H1 (cell line): ENCODE measurements at regions not wholly inside any gene's neighbourhood (a gene's known extent, or its start where the extent isn't known, plus 50 kb on each side); places are given as distances from the start of the nearest gene placed in this dataset.
"Not testable (repeated sequence)": the region's sequence is repeated elsewhere in the genome, so short reads cannot be mapped to it uniquely, and the experiment has no call there.

Experiments
- CTCF ChIA-PET: fragments of 300-600 bp; sonication (Branson Sonifier 250); formaldehyde crosslinking; loops from one replicate; lab custom pipeline; 2021; ENCODE audit not compliant: partially characterized antibody; lab: Charles Lee
- POLR2A ChIA-PET: fragments of 300-600 bp; sonication (Branson Sonifier 250); formaldehyde crosslinking; loops from one replicate; lab custom pipeline; 2021; ENCODE audit warnings: inconsistent platforms; ENCODE audit not compliant: partially characterized antibody; lab: Charles Lee
- DNase-seq, 2 experiments: peaks; one replicate each; pipeline versions ENCODE4 v3.0.0 to v3.0.0-alpha.2; 2010 to 2022; ENCODE audit warnings: low spot score in 2 of 2, low read depth in 1 of 2, mixed read lengths in 1 of 2
- FAIRE-seq: peaks from 2 replicates; lab custom pipeline; 2011; peaks lifted over from hg19 to GRCh38; lab: Jason Lieb, UNC
- H2AFZ ChIP-seq: 2 replicates; pipeline ENCODE4 v1.8.1; 2012; ENCODE audit warnings: low read length, inconsistent platforms
- H2AK5ac ChIP-seq: 2 replicates; pipeline ENCODE4 v1.6.1; 2013; ENCODE audit warnings: low read depth, low read length
- H2BK120ac ChIP-seq: replicated peaks from 2 replicates; pipeline ENCODE3; 2013; ENCODE audit warnings: low read depth, low read length, inconsistent platforms
- H2BK12ac ChIP-seq: 2 replicates; pipeline ENCODE4 v1.6.1; 2013; ENCODE audit warnings: low read depth, low read length
- H2BK15ac ChIP-seq: 2 replicates; pipeline ENCODE4 v1.6.1; 2013; ENCODE audit warnings: low read length
- H2BK20ac ChIP-seq: 2 replicates; pipeline ENCODE4 v1.6.1; 2013; ENCODE audit warnings: low read length
- H2BK5ac ChIP-seq: 2 replicates; pipeline ENCODE4 v1.6.1; 2013; ENCODE audit warnings: low read depth, low read length
- H3K14ac ChIP-seq: 2 replicates; pipeline ENCODE4 v1.6.1; 2013; ENCODE audit warnings: inconsistent platforms; ENCODE audit not compliant: insufficient read length
- H3K18ac ChIP-seq: 2 replicates; pipeline ENCODE4 v1.6.1; 2013; ENCODE audit warnings: low read length; ENCODE audit errors: extremely low read depth
- H3K23ac ChIP-seq: 2 replicates; pipeline ENCODE4 v1.6.1; 2013; ENCODE audit warnings: inconsistent platforms; ENCODE audit not compliant: insufficient read length
- H3K23me2 ChIP-seq: 2 replicates; pipeline ENCODE4 v1.6.1; 2013; ENCODE audit warnings: low read depth, low read length
- H3K27ac ChIP-seq: 2 replicates; pipeline ENCODE4 v1.6.1; 2011; ENCODE audit warnings: low read depth, low read length, inconsistent platforms
- H3K27me3 ChIP-seq, 4 experiments: replicated peaks in 1 of 4; 1 replicate in 1 of 4; 2 replicates in 3 of 4; pipeline versions ENCODE4 v1.6.1 to v1.8.1; 2011 to 2013; ENCODE audit warnings: low read length in 3 of 4, mild to moderate bottlenecking in 3 of 4, inconsistent platforms in 2 of 4, mixed read lengths in 2 of 4, moderate library complexity in 1 of 4; ENCODE audit not compliant: control insufficient read depth in 3 of 4, insufficient read depth in 3 of 4; ENCODE audit errors: extremely low read depth in 1 of 4
- H3K36me3 ChIP-seq, 4 experiments: 2 replicates each; pipeline versions ENCODE4 v1.6.1 to v1.8.1; 2011 to 2013; ENCODE audit warnings: mild to moderate bottlenecking in 4 of 4, low read length in 3 of 4, moderate library complexity in 2 of 4, control low read depth in 1 of 4, inconsistent platforms in 1 of 4; ENCODE audit not compliant: insufficient read depth in 4 of 4, control insufficient read depth in 2 of 4
- H3K4ac ChIP-seq: replicated peaks from 2 replicates; pipeline ENCODE3; 2013; ENCODE audit warnings: low read length, low read depth, mixed read lengths, inconsistent platforms; ENCODE audit not compliant: insufficient read length
- H3K4me1 ChIP-seq, 4 experiments: replicated peaks in 1 of 4; 1 replicate in 1 of 4; 2 replicates in 3 of 4; pipeline versions ENCODE4 v1.6.1 to v1.8.1; 2011 to 2013; ENCODE audit warnings: low read length in 3 of 4, inconsistent platforms in 2 of 4, mixed read lengths in 1 of 4; ENCODE audit not compliant: insufficient read depth in 4 of 4, control insufficient read depth in 3 of 4
- H3K4me2 ChIP-seq, 2 experiments: 2 replicates each; pipeline versions ENCODE4 v1.6.1 to v1.8.1; 2011 to 2013; ENCODE audit warnings: low read depth in 2 of 2, low read length in 2 of 2, control low read depth in 1 of 2, inconsistent platforms in 1 of 2, mild to moderate bottlenecking in 1 of 2; ENCODE audit not compliant: insufficient read depth in 1 of 2
- H3K4me3 ChIP-seq, 4 experiments: fragments of 200-600, 300-600 bp in 1 of 4; sonication (generic), shearing (Covaris generic), sonication (Bioruptor Twin) in 1 of 4; 2 replicates each; pipeline versions ENCODE4 v1.5.1 to v1.8.1; 2011 to 2016; ENCODE audit warnings: low read length in 4 of 4, low read depth in 3 of 4, control low read depth in 2 of 4, inconsistent platforms in 2 of 4, mild to moderate bottlenecking in 2 of 4, mixed read lengths in 1 of 4, moderate library complexity in 1 of 4; ENCODE audit not compliant: insufficient read depth in 2 of 4; ENCODE audit errors: extremely low read depth in 1 of 4
- H3K56ac ChIP-seq: replicated peaks from 2 replicates; pipeline ENCODE3; 2013; ENCODE audit warnings: low read depth, mild to moderate bottlenecking, mixed read lengths, low read length, inconsistent platforms; ENCODE audit not compliant: insufficient read length
- H3K79me1 ChIP-seq: 2 replicates; pipeline ENCODE4 v1.6.1; 2013; ENCODE audit warnings: low read depth, low read length, control low read depth
- H3K79me2 ChIP-seq, 2 experiments: 2 replicates each; pipeline versions ENCODE4 v1.6.1 to v1.8.1; 2012 to 2013; ENCODE audit warnings: low read length in 2 of 2, mild to moderate bottlenecking in 2 of 2, inconsistent platforms in 1 of 2; ENCODE audit not compliant: insufficient read depth in 2 of 2, control insufficient read depth in 1 of 2
- H3K9ac ChIP-seq, 4 experiments: replicated peaks in 1 of 4; 1 replicate in 1 of 4; 2 replicates in 3 of 4; pipeline versions ENCODE4 v1.6.1 to v1.8.1; 2011 to 2013; ENCODE audit warnings: low read depth in 3 of 4, low read length in 3 of 4, control low read depth in 2 of 4, mild to moderate bottlenecking in 2 of 4, moderate library complexity in 2 of 4, inconsistent platforms in 1 of 4; ENCODE audit errors: extremely low read depth in 1 of 4
- H3K9me3 ChIP-seq, 2 experiments: 2 replicates each; pipeline versions ENCODE4 v1.6.1 to v1.8.1; 2012 to 2013; ENCODE audit warnings: mild to moderate bottlenecking in 2 of 2, moderate library complexity in 2 of 2, control low read depth in 1 of 2, inconsistent platforms in 1 of 2, low read depth in 1 of 2, low read length in 1 of 2, mixed read lengths in 1 of 2; ENCODE audit not compliant: insufficient read depth in 2 of 2
- H4K20me1 ChIP-seq, 2 experiments: replicated peaks in 1 of 2; 2 replicates each; pipeline versions ENCODE3 to v1.8.1; 2011 to 2013; ENCODE audit warnings: inconsistent platforms in 2 of 2, low read length in 2 of 2, mild to moderate bottlenecking in 1 of 2; ENCODE audit not compliant: insufficient read depth in 2 of 2, control insufficient read depth in 1 of 2
- H4K5ac ChIP-seq: 2 replicates; pipeline ENCODE4 v1.6.1; 2013; ENCODE audit warnings: low read length, low read depth, mixed read lengths, inconsistent platforms; ENCODE audit not compliant: insufficient read length
- H4K8ac ChIP-seq: 2 replicates; pipeline ENCODE4 v1.8.0; 2013; ENCODE audit warnings: mild to moderate bottlenecking, moderate library complexity, low read length, inconsistent platforms; ENCODE audit not compliant: insufficient read depth; ENCODE audit errors: extremely low read depth
- H4K91ac ChIP-seq: replicated peaks from 2 replicates; pipeline ENCODE3; 2013; ENCODE audit warnings: low read length, mixed read lengths, inconsistent platforms; ENCODE audit not compliant: insufficient read length
- WGBS, 2 experiments: shearing (Covaris generic) in 1 of 2; methylation state at CpG; one replicate each; pipeline versions ENCODE4 v1.1.6 to v1.1.7; 2013 to 2015; ENCODE audit warnings: low lambda C conversion rate in 2 of 2, mixed read lengths in 2 of 2, inconsistent platforms in 1 of 2, low coverage in 1 of 2, missing lambda C conversion rate in 1 of 2; ENCODE audit not compliant: insufficient replicate concordance in 2 of 2, insufficient coverage in 1 of 2, insufficient read length in 1 of 2; ENCODE audit errors: extremely low coverage in 1 of 2, missing lambda C conversion rate in 1 of 2; 5-methylcytosine and 5-hydroxymethylcytosine counted together

GRCh38 chr10:62974795-62975194, 158.3 kb upstream of the NRBF2 start:
- H4K91ac ChIP-seq, H3K27ac ChIP-seq, H2BK5ac ChIP-seq, H3K4ac ChIP-seq, H3K23ac ChIP-seq, POLR2A ChIA-PET, H2BK15ac ChIP-seq, H3K79me1 ChIP-seq, H4K8ac ChIP-seq, H2AFZ ChIP-seq, H4K20me1 ChIP-seq, FAIRE-seq, H3K4me1 ChIP-seq, H3K4me2 ChIP-seq, H2AK5ac ChIP-seq, H3K9ac ChIP-seq, H2BK120ac ChIP-seq, H3K23me2 ChIP-seq, DNase-seq, H4K5ac ChIP-seq, H3K14ac ChIP-seq, H3K18ac ChIP-seq, H3K56ac ChIP-seq, H3K79me2 ChIP-seq, H3K36me3 ChIP-seq, H3K4me3 ChIP-seq, H2BK20ac ChIP-seq, H3K27me3 ChIP-seq, H2BK12ac ChIP-seq: not testable (repeated sequence)
- peaks cover 10 to 12% of the 10 kb centered on the region in 2 experiments; a peak in 3 of 4 replicates for H3K9me3 ChIP-seq
- 92% methylated on average over 1 of the region's 1 CpG; no CpG with 5 or more reads in 1 of the 2 experiments for WGBS, 2 experiments
- CTCF ChIA-PET, result interaction anchor here (1.4 kb wide), 1 partner anchor 123 kb away, joined by 4 read pairs; no protein-coding TSS in a partner anchor
